HEK293 (cell line): ENCODE measurements at regions not wholly inside any gene's neighbourhood (a gene's known extent, or its start where the extent isn't known, plus 50 kb on each side); places are given as distances from the start of the nearest gene placed in this dataset.
A peak's percentile ranks its signal among the peaks of the same experiment; 100 is the strongest.

Experiments used
- CTCF ChIA-PET: fragments of 350-600 bp; formaldehyde crosslinking; extraction: SDS; loops from one replicate; lab custom pipeline; 2021; ENCODE audit warnings: antibody characterized with exemption; lab: Yijun Ruan, JAX
- POLR2A ChIA-PET: fragments of 300-600 bp; formaldehyde crosslinking; extraction: SDS; loops from one replicate; lab custom pipeline; 2020; ENCODE audit warnings: antibody characterized with exemption, inconsistent platforms; lab: Yijun Ruan, JAX
- H3K27ac ChIP-seq: fragments of 200-500 bp; sonication (Bioruptor generic); 2 replicates; pipeline ENCODE4 v1.5.1; 2014; ENCODE audit warnings: low read depth, low read length, control low read depth, inconsistent platforms; ENCODE audit errors: extremely low read depth
- H3K36me3 ChIP-seq, 2 experiments: fragments of 200-500 bp in 1 of 2; sonication (Bioruptor generic) in 1 of 2; 1 replicate in 1 of 2; 2 replicates in 1 of 2; pipeline ENCODE4 v1.5.1; 2014 to 2017; ENCODE audit warnings: inconsistent platforms in 2 of 2, low read length in 2 of 2; ENCODE audit not compliant: control insufficient read depth in 2 of 2, insufficient read depth in 1 of 2
- H3K4me1 ChIP-seq: fragments of 200-500 bp; sonication (Bioruptor generic); 2 replicates; pipeline ENCODE4 v1.5.1; 2014; ENCODE audit warnings: mild to moderate bottlenecking, low read length, inconsistent platforms; ENCODE audit not compliant: control insufficient read depth, insufficient read depth
- H3K4me3 ChIP-seq: 2 replicates; pipeline ENCODE4 v1.5.1; 2011; ENCODE audit warnings: low read depth, mild to moderate bottlenecking, control low read depth, low read length, moderate library complexity
- H3K9me3 ChIP-seq: fragments of 200-500 bp; sonication (Bioruptor generic); 2 replicates; pipeline ENCODE4 v1.5.1; 2014; ENCODE audit warnings: low read depth, low read length, inconsistent platforms; ENCODE audit not compliant: control insufficient read depth, insufficient read depth
- KLF1 ChIP-seq: fragments of 450-650 bp; formaldehyde crosslinking; IDR thresholded peaks from 2 replicates; pipeline ENCODE4 v1.5.1; 2016; ENCODE audit warnings: missing biosample characterization, missing genetic modification characterization
- RBAK ChIP-seq: fragments of 450-650 bp; formaldehyde crosslinking; IDR thresholded peaks from 2 replicates; pipeline ENCODE4 v1.5.1; 2016; ENCODE audit warnings: missing biosample characterization, missing genetic modification characterization
- YY1 ChIP-seq: fragments of 450-650 bp; formaldehyde crosslinking; IDR thresholded peaks from 2 replicates; pipeline ENCODE4 v1.5.1; 2018; ENCODE audit warnings: missing biosample characterization, missing genetic modification characterization
- ZNF133 ChIP-seq: fragments of 450-650 bp; formaldehyde crosslinking; IDR thresholded peaks from 2 replicates; pipeline ENCODE4 v1.5.1; 2016; ENCODE audit warnings: missing biosample characterization, missing genetic modification characterization
- ZNF184 ChIP-seq: fragments of 450-650 bp; IDR thresholded peaks from 2 replicates; pipeline ENCODE4 v1.5.1; 2018; ENCODE audit warnings: missing biosample characterization, mild to moderate bottlenecking, missing genetic modification characterization
- ZNF274 ChIP-seq, 2 experiments: fragments of 200-500 bp in 1 of 2; fragments of 450-650 bp in 1 of 2; sonication (Bioruptor generic) in 1 of 2; formaldehyde crosslinking in 1 of 2; IDR thresholded peaks; 2 replicates each; pipeline versions ENCODE4 v1.5.1 to v1.6.1; 2014 to 2016; ENCODE audit warnings: borderline replicate concordance in 1 of 2, inconsistent platforms in 1 of 2, low read length in 1 of 2, missing biosample characterization in 1 of 2, missing genetic modification characterization in 1 of 2
- ZNF391 ChIP-seq: fragments of 450-650 bp; formaldehyde crosslinking; IDR thresholded peaks from 2 replicates; pipeline ENCODE4 v1.5.1; 2016; ENCODE audit warnings: low read depth, missing biosample characterization, missing genetic modification characterization, borderline replicate concordance
- ZNF423 ChIP-seq: fragments of 450-650 bp; formaldehyde crosslinking; IDR thresholded peaks from 2 replicates; pipeline ENCODE4 v1.5.1; 2016; ENCODE audit warnings: missing biosample characterization, missing genetic modification characterization
- ZNF521 ChIP-seq: fragments of 450-650 bp; formaldehyde crosslinking; IDR thresholded peaks from 2 replicates; pipeline ENCODE4 v1.5.1; 2017; ENCODE audit warnings: missing biosample characterization, mild to moderate bottlenecking, missing genetic modification characterization
- ZNF549 ChIP-seq: fragments of 450-650 bp; IDR thresholded peaks from 2 replicates; pipeline ENCODE4 v1.5.1; 2018; ENCODE audit warnings: missing biosample characterization, missing genetic modification characterization, mild to moderate bottlenecking, inconsistent platforms, moderate library complexity
- ZNF664 ChIP-seq: fragments of 450-650 bp; formaldehyde crosslinking; IDR thresholded peaks from 2 replicates; pipeline ENCODE4 v1.5.1; 2016; ENCODE audit warnings: missing biosample characterization, missing genetic modification characterization
- ZNF777 ChIP-seq: fragments of 450-650 bp; formaldehyde crosslinking; IDR thresholded peaks from 2 replicates; pipeline ENCODE4 v1.5.1; 2017; ENCODE audit warnings: missing biosample characterization, missing genetic modification characterization, borderline replicate concordance
- ZNF791 ChIP-seq: fragments of 450-650 bp; formaldehyde crosslinking; IDR thresholded peaks from 2 replicates; pipeline ENCODE4 v1.5.1; 2016; ENCODE audit warnings: missing biosample characterization, missing genetic modification characterization
- TF ChIP-seq, protein P1 (sequence below): fragments of 450-650 bp; formaldehyde crosslinking; IDR thresholded peaks from 2 replicates; pipeline ENCODE4 v1.5.1; 2016; ENCODE audit warnings: missing biosample characterization, missing genetic modification characterization
- TF ChIP-seq, protein P2 (sequence below): fragments of 450-650 bp; formaldehyde crosslinking; IDR thresholded peaks from 2 replicates; pipeline ENCODE4 v1.5.1; 2016; ENCODE audit warnings: missing biosample characterization, missing genetic modification characterization

DNA sequence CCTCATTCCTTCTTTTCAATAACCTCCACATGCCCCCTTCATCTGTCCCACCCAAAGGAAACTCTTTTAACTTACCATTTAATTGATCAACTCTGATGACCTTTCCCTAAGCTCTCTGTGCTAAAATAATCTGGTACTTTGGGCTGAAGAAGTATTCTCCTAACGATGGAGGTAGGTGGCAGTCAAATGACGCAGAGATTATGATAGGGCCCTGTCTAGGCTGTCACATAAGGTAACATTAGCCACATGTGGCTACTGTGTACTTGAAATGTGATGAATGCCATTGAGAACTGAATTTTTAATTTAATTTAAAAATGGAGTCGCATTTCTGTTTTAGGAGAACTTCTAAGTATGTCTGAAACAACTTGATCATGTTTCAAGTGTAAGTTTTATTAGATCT lies 140.5 kb upstream of the TNP1 start:
- Histone ChIP-seq H3K4me3 (no peak overlapping the region), H3K4me1 (no peaks in the 10 kb centered on the region), H3K9me3 (no peaks in the 10 kb centered on the region), H3K36me3 (no peaks in the 10 kb centered on the region), H3K27ac (no peak overlapping the region)
- TF ChIP-seq ZNF549, result no peak
- no peak for TF ChIP-seq YY1
- POLR2A ChIA-PET, result no interaction called here
- CTCF ChIA-PET, result interaction anchor here (0.9 kb wide), 1 partner anchor 355 kb away, joined by 3 read pairs; no protein-coding TSS in a partner anchor

DNA sequence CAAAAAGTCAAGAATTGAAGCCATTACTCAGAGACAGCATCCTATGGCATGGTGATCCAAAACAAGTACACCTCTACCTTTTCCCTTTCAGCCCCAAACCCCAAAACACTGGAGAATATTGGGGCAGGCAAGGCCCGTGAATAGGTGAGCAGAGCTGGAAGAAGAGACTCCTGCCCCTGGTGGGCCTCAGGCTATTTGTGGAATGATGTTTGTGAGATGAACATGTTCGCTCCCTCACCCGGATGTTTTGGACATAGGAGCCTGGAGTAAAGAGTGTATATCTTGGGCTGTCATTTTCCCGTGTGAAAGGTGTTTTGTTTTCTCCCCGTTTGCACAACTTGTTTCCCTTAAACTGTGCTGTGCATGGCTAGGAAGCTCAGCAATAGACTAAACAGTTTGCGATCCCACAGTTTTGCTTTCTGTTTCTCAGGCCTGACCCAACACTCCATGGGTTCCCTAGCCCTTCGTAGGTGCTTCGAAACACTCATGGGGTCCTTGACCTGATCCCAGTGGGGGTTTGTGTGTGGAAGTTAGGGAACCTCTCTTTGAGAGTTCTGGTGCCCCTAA lies 136.5 kb upstream of the TNP1 start:
- Histone ChIP-seq H3K27ac (no peak overlapping the region), H3K4me1 (no peaks in the 10 kb centered on the region), H3K4me3 (no peak overlapping the region), H3K9me3 (no peaks in the 10 kb centered on the region), H3K36me3 (no peaks in the 10 kb centered on the region)
- CTCF ChIA-PET, result no interaction called here
- TF ChIP-seq, protein P1, sequence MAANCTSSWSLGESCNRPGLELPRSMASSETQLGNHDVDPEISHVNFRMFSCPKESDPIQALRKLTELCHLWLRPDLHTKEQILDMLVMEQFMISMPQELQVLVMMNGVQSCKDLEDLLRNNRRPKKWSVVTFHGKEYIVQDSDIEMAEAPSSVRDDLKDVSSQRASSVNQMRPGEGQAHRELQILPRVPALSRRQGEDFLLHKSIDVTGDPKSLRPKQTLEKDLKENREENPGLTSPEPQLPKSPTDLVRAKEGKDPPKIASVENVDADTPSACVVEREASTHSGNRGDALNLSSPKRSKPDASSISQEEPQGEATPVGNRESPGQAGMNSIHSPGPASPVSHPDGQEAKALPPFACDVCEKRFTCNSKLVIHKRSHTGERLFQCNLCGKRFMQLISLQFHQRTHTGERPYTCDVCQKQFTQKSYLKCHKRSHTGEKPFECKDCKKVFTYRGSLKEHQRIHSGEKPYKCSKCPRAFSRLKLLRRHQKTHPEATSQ, result no peak
- TF ChIP-seq ZNF777 (no peak), ZNF521 (tag by site-specific recombination) (no peak)
- POLR2A ChIA-PET, result no interaction called here

DNA sequence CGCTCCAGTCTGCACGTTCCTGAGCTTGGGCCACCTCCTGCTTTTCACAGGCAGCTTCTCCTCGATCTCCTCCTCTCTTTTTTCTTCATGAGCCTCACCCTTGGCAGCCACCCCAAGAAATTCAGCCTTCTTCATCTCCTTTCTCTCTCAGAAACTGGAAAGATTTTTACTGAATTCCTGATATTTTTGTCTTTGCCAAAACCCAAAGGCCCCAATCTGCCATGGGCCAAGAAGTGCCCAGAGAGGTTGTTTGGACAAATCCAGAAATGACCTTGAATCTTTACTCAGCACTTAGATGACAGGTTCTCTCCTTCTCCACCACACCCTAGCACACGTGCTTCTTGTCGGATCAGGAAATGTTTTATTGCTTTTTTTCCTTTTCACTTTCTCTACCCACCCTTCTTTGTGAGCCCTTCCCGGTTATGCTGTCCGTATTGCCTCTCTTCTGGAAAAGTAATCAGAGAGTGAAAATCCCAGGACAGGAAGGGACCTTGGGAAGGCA lies 134.5 kb upstream of the TNP1 start:
- CTCF ChIA-PET, result no interaction called here

DNA sequence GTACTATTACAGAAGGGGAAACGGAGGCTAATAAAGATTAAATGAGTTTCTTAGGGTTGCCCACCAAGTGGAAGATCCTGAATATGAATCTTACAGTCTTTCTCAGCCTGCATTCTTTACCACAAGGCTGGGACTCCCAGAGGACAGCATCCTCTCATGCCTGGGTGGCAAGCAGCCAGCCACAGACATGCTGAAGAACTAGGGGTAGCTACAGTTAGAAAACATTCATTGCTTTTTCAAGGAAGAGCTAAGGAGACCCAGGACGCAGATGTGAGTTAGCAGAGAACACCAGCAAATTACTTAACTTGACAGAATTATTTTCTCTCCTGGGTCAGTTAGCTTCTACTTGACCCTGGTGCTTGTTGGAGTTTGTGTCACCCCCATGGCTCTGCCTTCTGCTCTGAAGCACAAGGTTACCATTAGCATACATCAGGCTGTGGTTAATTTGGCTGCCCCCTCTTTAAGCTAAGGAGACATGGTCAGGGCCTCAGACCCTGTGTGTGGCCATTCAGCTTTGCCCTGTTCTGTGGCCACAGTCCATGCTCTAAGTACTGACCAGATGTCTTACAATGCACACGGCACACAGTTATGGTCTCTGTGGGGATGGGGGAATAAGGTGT lies 132.3 kb upstream of the TNP1 start:
- CTCF ChIA-PET, result interaction anchor here (0.7 kb wide), 1 partner anchor 35 kb away, joined by 3 read pairs; no protein-coding TSS in a partner anchor
- Histone ChIP-seq H3K4me1 (no peaks in the 10 kb centered on the region), H3K9me3 (no peaks in the 10 kb centered on the region)
- TF ChIP-seq, protein P2, sequence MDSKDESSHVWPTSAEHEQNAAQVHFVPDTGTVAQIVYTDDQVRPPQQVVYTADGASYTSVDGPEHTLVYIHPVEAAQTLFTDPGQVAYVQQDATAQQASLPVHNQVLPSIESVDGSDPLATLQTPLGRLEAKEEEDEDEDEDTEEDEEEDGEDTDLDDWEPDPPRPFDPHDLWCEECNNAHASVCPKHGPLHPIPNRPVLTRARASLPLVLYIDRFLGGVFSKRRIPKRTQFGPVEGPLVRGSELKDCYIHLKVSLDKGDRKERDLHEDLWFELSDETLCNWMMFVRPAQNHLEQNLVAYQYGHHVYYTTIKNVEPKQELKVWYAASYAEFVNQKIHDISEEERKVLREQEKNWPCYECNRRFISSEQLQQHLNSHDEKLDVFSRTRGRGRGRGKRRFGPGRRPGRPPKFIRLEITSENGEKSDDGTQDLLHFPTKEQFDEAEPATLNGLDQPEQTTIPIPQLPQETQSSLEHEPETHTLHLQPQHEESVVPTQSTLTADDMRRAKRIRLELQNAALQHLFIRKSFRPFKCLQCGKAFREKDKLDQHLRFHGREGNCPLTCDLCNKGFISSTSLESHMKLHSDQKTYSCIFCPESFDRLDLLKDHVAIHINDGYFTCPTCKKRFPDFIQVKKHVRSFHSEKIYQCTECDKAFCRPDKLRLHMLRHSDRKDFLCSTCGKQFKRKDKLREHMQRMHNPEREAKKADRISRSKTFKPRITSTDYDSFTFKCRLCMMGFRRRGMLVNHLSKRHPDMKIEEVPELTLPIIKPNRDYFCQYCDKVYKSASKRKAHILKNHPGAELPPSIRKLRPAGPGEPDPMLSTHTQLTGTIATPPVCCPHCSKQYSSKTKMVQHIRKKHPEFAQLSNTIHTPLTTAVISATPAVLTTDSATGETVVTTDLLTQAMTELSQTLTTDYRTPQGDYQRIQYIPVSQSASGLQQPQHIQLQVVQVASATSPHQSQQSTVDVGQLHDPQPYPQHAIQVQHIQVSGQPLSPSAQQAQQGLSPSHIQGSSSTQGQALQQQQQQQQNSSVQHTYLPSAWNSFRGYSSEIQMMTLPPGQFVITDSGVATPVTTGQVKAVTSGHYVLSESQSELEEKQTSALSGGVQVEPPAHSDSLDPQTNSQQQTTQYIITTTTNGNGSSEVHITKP, result peak; percentile 49; the same call in 1 of the 2 replicates
- TF ChIP-seq ZNF274 (IDR thresholded peaks at IDR 0.05; ENCODE audit: low read length), result no peak
- no peak for TF ChIP-seq ZNF274 (tag by site-specific recombination; IDR thresholded peaks at IDR 0.05; ENCODE audit: borderline replicate concordance)
- TF ChIP-seq, all 188 proteins: peak for 1
- POLR2A ChIA-PET, result no interaction called here
- Histone ChIP-seq H3K36me3 (no peaks in the 10 kb centered on the region), H3K4me3 (no peak overlapping the region), H3K27ac (no peak overlapping the region)

More for the DNA sequence above, 134.5 kb upstream of the TNP1 start:
- no peaks in the 10 kb centered on the region for H3K36me3 ChIP-seq
- no peaks in the 10 kb centered on the region for H3K4me1 ChIP-seq
- H3K4me3 ChIP-seq, result no peak overlapping the region
- TF ChIP-seq KLF1 (tag by site-specific recombination) (no peak), ZNF391 (tag by site-specific recombination) (no peak), ZNF423 (tag by site-specific recombination) (no peak), ZNF184 (tag by site-specific recombination) (no peak), RBAK (no peak), ZNF133 (tag by site-specific recombination) (no peak), ZNF664 (tag by site-specific recombination) (no peak), ZNF791 (no peak)
- TF ChIP-seq, protein P2, result no peak
- H3K27ac ChIP-seq, result no peak overlapping the region
- no peaks in the 10 kb centered on the region for H3K9me3 ChIP-seq
- POLR2A ChIA-PET, result no interaction called here
